Stimulated activated CD4-positive, alpha-beta T cell treated with anti-CD3 and anti-CD28 coated beads, Interleukin-15, amount 100 ng/mL, for 24 hours (primary cell): ENCODE measurements at regions not wholly inside any gene's neighbourhood (a gene's known extent, or its start where the extent isn't known, plus 50 kb on each side); places are given as distances from the start of the nearest gene placed in this dataset.

Experiments used
- DNase-seq: peaks from one replicate; pipeline ENCODE4 v3.0.0-alpha.2; 2020

DNA sequence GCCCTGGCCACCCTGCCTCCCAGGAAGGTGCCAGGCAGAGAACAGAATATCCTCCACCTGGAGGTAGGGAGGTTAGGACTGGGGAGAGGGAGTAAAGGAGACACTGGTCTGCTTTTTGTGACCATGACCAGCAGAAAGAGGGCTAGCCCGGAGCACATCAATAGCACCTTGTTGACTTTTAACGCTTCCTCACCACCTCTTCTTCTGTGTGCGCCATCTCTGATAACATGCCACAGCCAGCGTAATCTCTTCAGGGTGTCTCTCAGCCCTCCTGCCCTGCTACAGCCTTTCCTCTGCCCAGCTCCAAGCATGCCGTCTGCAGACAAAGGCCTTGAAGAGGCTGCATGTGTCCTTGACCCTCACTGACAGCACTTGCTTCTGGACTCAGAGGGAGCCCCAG lies 50.9 kb upstream of the GJA5 start:
- no peak for DNase-seq

DNA sequence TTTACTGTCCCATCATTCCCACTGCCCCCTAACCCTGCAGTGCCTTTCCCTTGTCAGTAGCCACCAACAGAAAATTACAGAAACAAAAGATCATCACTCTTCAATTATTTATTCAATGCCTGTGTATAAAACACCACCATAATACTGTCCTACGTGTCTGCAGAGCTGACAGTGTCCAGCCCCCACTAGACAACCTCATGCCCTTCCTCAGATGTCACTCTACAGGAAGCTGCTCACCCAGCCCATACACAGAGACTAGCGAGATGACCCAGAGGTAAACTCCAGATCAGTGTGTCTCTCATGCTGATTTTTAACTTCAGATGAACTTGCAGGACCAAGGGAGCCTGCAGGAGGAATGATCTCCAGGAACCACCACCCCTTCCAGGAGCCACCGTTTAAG lies 51.3 kb upstream of the GJA5 start:
- no peak for DNase-seq

DNA sequence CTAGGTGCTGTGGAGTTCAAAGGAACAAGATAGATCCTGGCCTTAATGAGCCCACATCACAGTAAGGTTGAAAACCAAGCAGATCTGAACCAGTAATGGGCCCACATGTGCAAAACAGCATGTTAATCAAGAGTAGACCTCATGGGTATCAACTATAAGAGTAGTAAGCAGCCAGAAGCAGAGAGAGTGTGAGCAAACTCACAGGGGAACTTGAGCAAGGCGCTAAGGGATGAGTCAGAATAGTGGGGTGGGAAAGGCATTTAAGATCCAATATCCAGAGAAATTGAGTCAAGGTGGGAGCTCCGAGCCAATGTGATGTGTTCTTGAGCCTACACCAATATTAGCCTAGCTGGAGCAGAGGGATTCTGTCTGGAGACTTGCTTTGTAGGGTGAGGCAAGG lies 52.4 kb upstream of the GJA5 start:
- no peak for DNase-seq

DNA sequence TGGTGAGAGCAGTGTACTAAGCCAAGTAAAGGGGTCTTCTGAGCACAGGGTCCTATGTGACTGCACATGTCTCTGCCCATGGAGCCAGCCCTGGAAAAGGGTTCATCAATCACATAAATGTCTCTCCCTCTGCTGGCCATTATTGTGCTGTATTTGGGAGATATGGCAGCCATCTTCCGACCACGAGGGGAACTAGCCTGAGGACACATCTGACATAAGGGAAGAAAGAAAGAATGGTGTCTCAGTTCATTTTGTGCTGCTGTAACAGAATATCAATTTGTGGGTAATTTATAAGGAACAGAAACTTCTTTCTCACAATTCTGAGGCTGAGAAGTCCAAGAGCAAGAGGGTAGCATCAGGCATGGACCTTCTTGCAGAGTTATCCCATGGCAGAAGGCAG lies 55.1 kb upstream of the GJA5 start:
- DNase-seq: no peak

DNA sequence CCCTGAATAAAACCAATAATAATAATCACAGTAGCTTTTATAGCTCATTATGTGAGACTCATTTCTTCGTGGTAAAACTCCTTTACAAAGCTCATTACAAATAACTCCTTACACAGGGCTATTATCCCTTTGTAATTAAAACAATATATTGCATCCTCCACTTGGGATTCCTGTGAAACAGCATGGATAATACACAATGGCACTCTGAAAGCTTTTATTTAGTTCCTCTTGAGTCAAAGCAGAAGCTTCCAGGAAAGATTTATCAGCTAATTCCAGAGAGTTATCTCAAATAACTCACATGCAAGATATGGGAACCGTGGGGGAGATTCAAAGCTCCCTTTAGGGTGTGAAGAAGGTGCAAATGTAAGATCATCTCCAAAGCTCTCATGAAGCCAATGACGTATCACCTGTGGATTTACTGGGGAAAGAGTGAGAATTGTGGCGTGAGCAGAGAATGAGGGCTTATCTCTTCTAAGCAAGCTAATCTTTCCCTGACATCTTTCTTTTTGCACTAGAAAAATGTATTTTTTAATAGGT lies 60.4 kb upstream of the GJA5 start:
- no peak for DNase-seq

DNA sequence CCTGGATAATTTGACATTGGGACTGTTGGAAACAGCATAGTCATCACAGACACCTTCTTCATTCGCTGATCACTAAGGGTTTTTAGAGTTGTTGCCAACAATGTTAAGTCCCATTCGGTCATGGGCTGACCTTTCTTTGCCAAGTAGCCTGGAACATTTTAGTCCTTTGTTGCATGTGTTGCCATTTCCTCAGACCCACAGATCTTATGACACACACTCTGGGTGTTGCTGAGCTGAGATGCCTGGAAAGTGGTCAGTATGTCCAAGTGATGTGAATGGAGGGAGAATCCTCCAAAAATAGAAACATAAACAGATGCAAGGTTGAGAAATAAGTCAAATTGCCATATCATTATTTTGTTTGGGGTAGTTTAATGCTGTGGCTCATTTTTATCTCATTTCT lies 61.5 kb upstream of the GJA5 start:
- no peak for DNase-seq

DNA sequence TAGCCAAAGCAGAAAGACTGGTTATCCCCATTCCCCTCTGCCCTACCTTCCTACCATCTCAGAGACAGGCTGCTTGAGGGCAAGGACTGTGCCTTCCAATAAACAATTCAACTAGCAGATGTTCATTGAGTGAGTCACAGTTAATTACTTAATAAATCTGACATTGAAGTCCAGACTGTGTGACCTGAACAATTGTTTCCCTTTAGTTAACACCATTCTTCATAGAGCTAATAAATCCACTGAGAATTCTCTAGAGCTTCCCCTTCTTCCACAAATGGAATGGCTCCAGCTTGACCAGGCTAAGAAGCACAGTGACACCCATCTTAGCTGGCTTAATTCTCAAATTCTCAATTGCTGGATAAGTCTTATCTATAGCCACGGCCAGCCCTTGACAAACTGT lies 61.9 kb upstream of the GJA5 start:
- DNase-seq: no peak

DNA sequence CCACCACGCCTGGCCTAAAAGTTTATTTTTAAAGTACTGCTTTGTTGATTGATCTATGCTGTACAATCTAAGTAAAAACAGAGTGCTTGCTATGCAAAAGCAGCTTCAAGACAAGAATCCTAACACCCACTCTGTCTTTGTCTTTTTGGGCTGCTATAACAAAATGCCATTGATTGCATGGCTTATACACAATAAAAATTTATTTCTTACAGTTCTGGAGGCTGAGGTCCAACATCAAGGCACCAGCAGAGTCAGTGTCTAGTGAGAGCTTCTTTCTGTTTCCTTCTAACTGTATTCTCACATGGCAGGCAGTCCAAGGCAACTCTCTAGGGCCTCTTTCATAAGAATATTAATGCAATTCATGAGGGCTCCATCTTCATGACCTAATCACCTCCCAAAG lies 63.6 kb upstream of the GJA5 start:
- DNase-seq: no peak

DNA sequence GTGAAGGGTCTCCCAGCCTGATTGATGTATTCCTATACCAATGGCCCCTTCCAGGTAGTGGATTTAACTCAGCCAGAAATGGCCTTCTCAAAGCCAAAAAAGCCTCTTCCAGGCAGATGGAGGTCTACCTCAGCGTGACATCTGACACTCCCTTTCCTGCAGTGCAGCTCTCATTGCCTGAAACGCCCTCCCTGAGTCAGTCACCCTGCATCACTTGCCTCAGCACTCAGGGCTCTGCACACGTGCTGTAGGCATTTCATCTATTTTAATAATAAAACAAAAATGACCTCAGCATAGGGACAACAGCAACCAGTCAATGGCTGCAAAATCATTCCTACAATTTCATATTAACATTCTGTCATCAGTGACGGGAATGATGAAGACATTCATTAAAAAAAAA lies 64.4 kb upstream of the GJA5 start:
- no peak for DNase-seq

DNA sequence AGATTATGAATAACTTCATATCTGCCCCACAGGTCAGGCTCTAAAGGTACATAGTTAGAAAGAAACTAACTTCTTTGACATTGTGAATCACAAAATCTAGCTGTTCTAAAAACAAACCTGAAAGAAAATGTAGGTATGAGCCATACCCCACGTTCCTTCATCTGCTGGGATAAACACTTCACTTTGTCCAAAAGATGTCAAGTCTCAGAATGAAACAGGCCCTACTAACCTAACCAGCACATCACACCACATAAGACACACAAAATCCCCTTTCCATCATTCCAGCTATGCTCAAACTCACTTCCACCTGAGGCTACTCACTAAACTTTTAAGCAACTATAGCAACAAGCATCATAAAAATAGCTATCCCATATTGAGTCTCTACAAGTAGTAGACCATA lies 65.2 kb upstream of the GJA5 start:
- no peak for DNase-seq

DNA sequence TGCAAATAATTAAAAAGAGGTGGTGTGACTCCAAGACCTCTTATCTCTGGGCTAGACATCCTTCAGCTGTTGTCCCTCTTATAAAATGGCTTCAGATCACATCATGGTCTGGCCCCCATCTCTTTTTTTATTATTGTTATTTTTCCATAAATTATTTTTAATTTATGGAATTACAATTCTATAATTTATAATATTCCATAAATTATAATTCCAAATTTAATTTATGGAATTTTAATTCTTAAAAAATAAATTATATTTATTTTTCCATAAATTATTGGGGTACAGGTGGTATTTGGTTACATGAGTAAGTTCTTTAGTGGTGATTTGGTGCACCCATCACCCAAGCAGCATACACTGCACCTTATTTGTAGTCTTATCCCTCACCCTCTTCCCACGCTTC lies 65.9 kb upstream of the GJA5 start:
- DNase-seq: no peak

DNA sequence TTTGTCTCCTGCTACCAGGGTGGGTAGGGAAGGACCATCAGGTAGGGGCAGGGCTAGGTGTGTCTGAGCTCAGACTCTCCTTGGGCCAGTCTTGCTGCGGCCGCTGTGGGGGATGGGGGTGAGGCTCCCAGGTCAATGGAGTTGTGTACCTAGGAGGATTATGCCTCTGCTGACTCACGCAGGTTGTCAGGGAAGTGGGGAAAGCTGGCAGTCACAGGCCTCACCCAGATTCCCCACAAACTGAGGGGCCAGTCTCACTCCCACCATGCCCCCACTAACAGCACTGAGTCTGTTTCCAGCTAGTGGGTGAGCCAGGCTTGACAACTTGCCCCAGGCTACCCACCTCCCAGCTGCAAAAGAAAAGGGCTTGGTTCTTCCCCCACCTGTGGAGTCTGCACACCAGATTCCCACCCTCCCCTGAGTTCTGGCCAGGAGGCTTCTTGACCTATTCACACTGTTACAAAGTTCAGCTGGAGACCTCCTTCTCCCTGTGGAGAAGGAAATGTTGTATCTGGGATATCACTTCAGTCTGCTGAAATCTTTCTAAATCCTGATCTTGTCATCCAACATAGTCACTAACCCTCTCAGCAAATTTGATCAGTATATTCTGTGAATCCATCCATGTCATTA lies 69.2 kb upstream of the GJA8 start:
- DNase-seq: no peak

DNA sequence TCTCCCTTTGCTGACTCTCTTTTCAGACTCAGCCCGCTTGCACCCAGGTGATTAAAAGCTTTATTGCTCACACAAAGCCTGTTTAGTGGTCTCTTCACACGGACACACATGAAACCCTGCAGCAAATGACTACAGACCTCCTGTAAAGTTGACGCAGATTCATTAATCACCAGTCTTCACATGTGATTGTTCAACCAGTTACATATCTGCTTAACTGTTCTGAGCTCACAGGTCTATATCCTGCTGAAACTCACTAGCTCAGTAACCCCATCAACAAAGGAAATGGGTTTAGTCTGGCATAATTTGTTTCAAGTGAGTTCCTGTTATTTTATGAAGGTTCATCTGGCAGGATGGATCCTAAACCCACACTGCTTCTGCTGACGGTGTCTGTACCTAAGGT lies 68.4 kb upstream of the GJA8 start:
- no peak for DNase-seq

DNA sequence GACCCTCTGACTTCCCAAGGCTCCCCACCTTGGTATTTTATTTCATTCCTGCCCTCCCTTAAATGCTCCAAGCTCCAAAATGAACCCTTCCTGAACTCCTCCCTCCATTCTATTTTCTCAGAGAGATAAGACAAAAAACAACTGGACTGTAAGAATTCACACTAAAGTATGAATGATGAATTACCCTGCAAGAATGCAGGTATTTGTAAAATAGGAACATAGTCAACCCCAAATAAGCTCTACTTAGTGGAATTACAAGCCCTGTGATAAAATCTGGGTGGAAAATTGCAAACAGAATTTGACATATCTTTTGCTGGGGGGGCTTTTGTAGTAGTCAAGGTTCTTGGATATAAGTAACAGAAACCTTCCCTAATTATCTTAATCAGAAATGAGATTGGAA lies 67.8 kb upstream of the GJA8 start:
- DNase-seq: no peak

DNA sequence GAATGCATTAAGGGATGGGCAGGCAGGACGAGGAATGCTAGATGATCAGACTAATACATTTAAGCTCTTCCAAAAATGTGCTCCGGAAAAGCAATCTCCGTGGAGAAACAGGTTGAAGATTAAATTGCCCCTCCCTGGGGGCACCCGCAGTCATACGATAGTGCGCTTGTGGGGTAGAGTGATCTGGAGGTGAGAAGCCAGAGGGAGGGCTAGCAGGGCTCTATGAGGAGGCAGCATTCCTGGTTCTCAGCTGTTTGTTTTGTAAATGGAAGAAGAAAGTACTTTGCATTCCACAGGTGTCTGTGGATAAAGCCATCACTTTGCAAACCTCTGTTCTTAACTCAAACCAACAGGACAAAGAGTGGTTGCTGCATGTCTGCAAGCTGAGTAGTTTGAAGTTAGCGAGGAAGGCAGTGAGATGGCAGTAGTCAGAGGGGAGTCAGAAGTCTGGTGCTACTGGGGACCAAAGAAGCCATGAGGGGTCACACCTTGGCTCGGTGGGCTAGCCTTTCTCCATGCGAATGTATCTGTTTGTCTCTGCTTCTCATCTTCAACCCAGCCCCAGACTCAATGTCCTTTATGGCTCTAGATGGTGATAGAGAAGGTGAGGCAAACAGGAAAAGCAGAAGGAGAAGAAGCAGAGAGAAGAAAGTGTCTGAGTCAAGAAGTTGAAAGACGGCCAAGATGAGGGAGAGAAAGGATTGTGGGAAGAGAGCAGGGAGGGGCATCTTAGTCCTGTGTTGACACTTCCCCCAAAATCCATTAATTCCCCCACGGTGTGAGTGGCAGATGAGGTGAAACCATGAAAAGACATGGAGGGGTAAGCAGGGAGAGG lies 65.2 kb upstream of the GJA8 start:
- no peak for DNase-seq

DNA sequence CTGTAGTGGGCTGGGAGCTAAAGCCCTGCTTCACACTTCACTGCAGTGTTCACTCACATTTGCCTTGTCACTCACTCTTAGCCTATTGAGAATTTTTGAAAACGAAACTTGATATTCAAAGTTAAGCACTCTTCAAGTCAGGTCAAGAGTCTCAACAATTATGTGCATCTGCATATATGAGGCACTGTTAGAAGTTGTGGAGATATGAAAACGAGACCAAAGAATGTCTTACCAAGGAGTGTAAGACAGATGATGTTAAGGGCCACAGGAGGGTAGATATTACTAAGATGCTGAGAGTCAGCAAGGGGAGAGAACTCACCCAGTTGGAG lies 64.7 kb upstream of the GJA8 start:
- no peak for DNase-seq

DNA sequence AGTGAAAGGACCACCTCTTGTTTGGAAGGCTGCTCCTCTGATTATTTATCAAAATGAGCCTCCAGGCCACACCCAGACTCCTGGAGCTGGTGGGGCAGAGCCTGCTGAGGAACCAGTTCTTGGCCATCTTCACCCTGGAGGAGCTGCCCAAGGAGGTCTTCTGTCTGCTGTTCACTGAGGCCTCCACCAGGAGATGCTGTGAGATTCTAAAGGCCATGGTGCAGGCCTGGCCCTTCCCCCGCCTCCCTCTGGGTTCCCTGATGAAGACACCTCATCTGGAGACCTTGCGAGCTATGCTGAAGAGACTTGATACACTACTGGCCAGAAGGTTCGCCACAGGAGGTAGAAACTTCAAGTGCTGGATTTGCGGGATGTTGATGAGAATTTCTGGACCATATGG lies 61.7 kb upstream of the GJA8 start:
- DNase-seq: peak; percentile 16

DNA sequence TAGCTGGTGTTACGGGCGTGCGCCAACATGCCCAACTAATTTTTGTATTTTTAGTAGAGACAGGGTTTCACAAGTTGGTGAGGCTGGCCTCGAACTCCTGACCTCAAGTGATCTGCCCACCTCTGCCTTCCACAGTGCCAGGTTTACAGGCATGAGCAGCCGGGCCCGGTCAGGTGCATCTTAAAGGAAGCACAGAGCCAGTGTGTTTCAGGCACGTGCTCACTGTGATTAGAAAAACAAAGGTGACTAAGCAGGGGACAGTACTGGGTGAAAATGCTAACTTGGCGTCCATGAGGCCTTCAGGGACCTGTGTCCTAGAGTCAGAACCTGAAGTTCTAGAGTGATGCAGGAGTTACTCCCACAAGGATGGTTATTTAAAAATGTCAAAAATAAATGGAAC lies 60.0 kb upstream of the GJA8 start:
- no peak for DNase-seq

DNA sequence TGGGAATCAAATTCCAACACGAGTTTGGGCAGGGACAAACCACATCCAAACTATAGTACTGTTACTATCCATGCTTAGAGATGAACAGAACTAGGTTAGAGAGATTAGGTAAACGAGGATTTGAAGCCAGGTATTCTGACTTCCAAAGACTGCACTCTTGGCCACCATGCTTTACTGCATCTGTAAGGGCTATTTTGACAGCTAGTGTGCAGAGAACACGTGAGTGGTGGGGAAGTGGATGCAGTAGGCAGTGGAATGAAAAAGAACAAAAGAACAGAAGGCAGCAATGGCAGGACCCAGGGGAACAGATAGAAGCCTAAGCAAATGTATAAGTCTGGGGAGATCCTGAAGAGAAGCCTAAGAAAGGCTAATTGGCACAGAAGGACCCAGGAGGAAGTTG lies 59.1 kb upstream of the GJA8 start:
- DNase-seq: no peak

DNA sequence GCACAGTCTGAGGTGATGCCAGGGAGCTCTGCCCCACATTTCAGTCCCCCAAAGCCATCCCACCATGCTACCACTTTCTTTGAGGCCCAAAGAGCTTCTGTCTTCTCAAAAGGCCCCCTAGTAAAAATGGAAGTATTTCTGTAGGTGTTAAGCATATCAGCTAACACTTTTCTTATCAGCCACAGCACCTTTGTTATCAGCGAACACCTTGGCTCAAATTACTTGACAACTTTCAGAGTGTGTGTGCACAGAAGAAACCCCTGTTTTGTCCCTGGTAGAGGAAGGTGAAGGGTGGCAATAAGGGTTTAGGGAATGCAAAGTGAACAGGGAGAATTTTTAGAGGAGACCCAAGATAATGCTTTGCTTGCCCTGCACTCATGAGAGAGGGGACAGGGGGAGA lies 54.8 kb upstream of the GJA8 start:
- no peak for DNase-seq

DNA sequence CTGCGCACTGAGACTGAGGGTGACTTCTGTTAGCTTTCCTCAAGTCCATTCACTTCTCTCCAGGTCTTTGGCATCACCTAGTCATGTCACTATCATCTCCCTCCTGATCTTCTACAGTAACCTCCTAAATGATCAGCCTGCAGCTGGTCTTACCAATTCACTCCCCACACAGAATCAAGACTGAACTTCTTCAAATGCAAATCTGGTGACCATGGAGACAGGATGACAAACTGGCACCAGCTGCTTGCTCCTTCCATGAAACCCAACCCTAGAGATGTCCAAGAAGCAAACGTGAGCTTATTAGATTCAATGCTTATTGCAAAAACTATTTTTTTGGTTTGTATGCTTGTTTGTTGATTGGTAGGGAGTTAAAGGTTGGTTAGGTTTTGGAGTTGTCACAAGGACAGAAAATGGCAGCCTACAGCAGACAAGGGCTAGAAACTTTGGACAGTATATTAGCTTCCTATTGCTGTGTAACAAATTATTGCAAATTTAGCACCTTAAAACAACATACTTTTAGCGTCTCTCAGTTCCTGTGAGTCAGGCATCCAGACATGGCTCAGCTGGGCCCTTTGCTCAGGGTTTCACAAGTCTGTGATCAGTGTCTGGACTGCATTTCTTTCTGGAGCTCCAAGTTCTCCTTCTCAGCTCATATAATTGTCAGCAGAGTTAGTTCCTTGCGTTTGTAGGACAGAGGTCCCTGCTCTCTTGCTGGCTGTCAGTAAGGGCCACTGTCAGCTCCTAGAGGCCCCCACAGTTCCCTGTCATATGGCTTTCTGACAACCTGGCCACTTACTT lies 53.3 kb upstream of the GJA8 start:
- DNase-seq: no peak

DNA sequence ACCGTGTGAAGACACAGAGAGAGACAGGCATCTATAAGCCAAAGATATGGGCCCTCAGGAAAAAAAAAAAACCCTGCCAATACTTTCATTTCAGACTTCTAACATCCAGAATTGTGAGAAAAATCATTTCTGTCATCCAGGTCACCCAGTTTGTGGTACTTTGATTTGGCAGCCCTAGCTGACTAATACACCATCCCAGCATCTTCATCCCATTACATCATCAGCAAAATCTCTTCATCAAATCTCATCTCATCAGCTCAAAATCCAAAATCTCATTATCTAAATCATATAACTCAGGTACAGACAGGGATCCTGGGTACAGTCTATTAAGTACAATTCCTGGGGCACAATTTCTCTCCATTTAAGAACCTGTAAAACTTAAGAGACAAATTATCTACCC lies 51.9 kb upstream of the GJA8 start:
- no peak for DNase-seq

DNA sequence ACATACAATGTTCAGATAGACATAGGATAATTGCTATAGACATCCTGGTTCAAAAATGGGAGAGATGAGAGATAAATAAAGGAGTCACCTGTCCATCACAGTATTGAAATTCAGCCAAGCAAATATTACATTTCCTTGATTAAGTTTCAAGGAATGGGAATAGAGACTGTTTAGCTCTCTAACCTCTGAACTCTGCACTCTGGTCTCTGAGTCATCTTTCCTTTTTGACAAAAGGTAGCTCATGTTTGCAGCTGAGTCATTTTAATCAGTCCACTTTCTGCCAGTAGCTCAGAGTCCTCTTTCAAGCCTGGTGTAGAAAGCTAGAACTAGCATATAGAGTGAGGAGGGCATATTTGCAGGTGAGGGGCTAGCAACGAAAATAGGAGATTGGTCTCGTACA lies 51.4 kb upstream of the GJA8 start:
- no peak for DNase-seq

DNA sequence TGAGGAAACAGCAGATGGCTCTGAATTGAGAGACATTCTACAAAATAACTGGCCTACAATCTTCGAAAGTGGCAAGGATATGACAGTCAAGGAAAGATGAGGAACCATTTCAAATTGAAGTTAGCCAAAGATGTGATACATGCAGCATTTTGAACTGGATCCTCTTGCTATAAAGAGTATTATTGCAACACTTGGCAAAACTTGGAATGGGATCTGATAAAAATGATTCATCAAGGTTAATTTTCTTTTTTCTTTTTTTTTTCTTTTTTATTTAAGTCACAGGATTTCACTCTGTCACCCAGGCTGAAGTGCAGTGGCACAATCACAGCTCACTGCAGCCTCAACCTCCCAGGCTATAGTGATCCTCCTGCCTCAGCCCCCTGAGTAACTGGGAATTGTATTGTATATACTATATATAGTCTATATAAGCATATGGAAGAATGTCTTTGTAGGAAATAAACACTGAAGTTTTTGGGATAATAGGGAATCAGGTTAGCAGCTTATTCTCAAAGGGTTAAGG lies 49.8 kb upstream of the GJA8 start:
- no peak for DNase-seq
